ENCODE measurements at regions not wholly inside any gene's neighbourhood (a gene's known extent, or its start where the extent isn't known, plus 50 kb on each side); places are given as distances from the start of the nearest gene placed in this dataset.

- TF ChIP-seq CTCF (conservative IDR thresholded peaks at IDR 0.05; ENCODE audit: low read depth, low read length) (no peak), POLR2A (IDR thresholded peaks at IDR 0.05; ENCODE audit: low read depth, low read length) (no peak), SMC3 (IDR thresholded peaks at IDR 0.05; ENCODE audit: low read depth, low read length) (no peak), RFX5 (IDR thresholded peaks at IDR 0.05; ENCODE audit: low read depth, low read length) (no peak), RCOR1 (IDR thresholded peaks at IDR 0.05; ENCODE audit: insufficient replicate concordance, low read length) (no peak), BHLHE40 (IDR thresholded peaks at IDR 0.05; ENCODE audit: low read depth, low read length) (no peak), CEBPB (IDR thresholded peaks at IDR 0.05; ENCODE audit: low read depth, low read length) (no peak), USF2 (IDR thresholded peaks at IDR 0.05; ENCODE audit: low read depth, low read length) (no peak), FOS (IDR thresholded peaks at IDR 0.05; ENCODE audit: low read depth, low read length) (no peak), RAD21 (IDR thresholded peaks at IDR 0.05; ENCODE audit: low read length) (no peak), NFE2L2 (IDR thresholded peaks at IDR 0.05; ENCODE audit: low read depth, low read length) (no peak), MAFK (IDR thresholded peaks at IDR 0.05; ENCODE audit: low read depth, low read length) (no peak)
These were observed 67.2 kb upstream of the SHISA3 start for GRCh38 chr4:42330002-42330592.

Data from IMR-90 (cell line).